ENCODE measurements at regions not wholly inside any gene's neighbourhood (a gene's known extent, or its start where the extent isn't known, plus 50 kb on each side); places are given as distances from the start of the nearest gene placed in this dataset.

DNA sequence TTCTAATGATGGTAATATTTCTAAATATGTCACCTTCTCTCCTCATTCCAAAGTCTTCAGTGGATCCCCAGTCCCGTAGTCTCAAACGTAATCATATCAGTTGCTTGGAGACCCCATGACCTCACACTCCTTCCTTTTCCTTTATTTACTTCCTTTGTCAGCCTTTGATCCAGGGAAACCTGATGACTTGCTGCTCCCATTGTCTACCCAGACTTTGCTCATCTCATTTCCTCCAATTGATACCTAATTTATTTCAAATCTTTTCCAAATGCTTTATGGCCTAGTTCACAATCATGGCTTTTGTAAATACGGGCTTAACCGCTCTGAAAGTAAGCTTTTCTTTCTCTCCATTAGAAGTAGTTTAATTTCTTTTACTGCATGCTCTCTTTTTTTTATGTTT is 402.4 kb upstream of the CYRIA start:
- Histone ChIP-seq H3K27me3 (ENCODE audit: control insufficient read depth, insufficient read depth, low read length) (no peaks in the 10 kb centered on the region), H3K9ac (no peak overlapping the region), H3K4me2 (ENCODE audit: low read length) (no peak overlapping the region), H3K4me1 (no peaks in the 10 kb centered on the region), H3K79me2 (no peaks in the 10 kb centered on the region), H3K9me3 (ENCODE audit: control insufficient read depth, low read length) (no peaks in the 10 kb centered on the region), H2AFZ (no peak overlapping the region), H3K27ac (no peak overlapping the region), H3K4me3 (ENCODE audit: low read depth, low read length) (no peak overlapping the region), H3K36me3 (ENCODE audit: control insufficient read depth, insufficient read depth, low read length) (no peaks in the 10 kb centered on the region)
- TF ChIP-seq, protein P1, sequence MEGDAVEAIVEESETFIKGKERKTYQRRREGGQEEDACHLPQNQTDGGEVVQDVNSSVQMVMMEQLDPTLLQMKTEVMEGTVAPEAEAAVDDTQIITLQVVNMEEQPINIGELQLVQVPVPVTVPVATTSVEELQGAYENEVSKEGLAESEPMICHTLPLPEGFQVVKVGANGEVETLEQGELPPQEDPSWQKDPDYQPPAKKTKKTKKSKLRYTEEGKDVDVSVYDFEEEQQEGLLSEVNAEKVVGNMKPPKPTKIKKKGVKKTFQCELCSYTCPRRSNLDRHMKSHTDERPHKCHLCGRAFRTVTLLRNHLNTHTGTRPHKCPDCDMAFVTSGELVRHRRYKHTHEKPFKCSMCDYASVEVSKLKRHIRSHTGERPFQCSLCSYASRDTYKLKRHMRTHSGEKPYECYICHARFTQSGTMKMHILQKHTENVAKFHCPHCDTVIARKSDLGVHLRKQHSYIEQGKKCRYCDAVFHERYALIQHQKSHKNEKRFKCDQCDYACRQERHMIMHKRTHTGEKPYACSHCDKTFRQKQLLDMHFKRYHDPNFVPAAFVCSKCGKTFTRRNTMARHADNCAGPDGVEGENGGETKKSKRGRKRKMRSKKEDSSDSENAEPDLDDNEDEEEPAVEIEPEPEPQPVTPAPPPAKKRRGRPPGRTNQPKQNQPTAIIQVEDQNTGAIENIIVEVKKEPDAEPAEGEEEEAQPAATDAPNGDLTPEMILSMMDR (IDR thresholded peaks at IDR 0.05): no peak

DNA sequence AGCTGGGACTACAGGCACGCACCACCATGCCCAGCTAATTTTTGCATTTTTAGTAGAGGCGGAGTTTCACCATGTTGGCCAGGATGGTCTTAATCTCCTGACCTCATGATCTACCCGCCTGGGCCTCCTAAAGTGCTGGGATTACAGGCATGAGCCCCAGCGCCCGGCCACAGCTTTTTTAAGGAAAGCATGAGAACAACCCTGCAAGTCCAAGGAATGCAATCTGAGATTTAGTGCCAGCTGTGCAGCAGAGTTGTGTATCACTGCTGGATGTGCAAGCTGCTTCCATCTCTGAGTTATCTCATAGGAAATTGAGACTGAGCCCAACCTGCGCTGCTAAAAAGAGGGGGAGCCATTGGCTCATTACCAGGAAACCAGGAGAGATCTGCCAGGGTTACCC is 399.9 kb upstream of the CYRIA start:
- Histone ChIP-seq H3K9ac (no peak overlapping the region), H3K4me3 (ENCODE audit: low read depth, low read length) (no peak overlapping the region), H3K79me2 (no peaks in the 10 kb centered on the region), H3K4me2 (ENCODE audit: low read length) (no peak overlapping the region), H3K27ac (no peak overlapping the region), H3K4me1 (no peaks in the 10 kb centered on the region), H3K9me3 (ENCODE audit: control insufficient read depth, low read length) (no peaks in the 10 kb centered on the region), H2AFZ (no peak overlapping the region), H3K36me3 (ENCODE audit: control insufficient read depth, insufficient read depth, low read length) (no peaks in the 10 kb centered on the region), H3K27me3 (ENCODE audit: control insufficient read depth, insufficient read depth, low read length) (no peaks in the 10 kb centered on the region)
- TF ChIP-seq, protein P1 (IDR thresholded peaks at IDR 0.05): no peak

DNA sequence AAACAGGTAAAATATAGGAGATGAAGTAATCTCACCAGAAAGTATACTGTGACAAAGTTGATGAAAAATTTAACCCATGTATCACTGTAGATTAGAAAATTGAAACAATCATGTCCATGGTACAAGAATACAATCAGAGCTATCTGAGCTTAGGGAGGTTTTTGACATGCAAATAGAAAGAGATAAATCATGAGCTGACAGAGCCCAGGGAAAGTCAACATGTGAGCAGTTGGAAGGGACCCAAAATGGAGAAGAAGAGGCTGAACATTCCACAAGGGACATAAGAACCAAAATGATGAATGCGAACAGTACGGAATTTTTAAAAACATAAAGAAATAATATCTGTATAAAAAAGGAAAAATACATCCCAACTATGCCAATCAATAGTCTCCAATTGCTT is 395.4 kb upstream of the CYRIA start:
- Histone ChIP-seq H3K9me3 (ENCODE audit: control insufficient read depth, low read length) (no peaks in the 10 kb centered on the region), H3K36me3 (ENCODE audit: control insufficient read depth, insufficient read depth, low read length) (no peaks in the 10 kb centered on the region), H3K27ac (no peak overlapping the region), H3K79me2 (no peaks in the 10 kb centered on the region), H2AFZ (no peak overlapping the region), H3K4me3 (ENCODE audit: low read depth, low read length) (no peak overlapping the region), H3K4me1 (no peaks in the 10 kb centered on the region), H3K4me2 (ENCODE audit: low read length) (no peak overlapping the region), H3K27me3 (ENCODE audit: control insufficient read depth, insufficient read depth, low read length) (no peaks in the 10 kb centered on the region), H3K9ac (no peak overlapping the region)
- TF ChIP-seq, protein P1 (IDR thresholded peaks at IDR 0.05): no peak

DNA sequence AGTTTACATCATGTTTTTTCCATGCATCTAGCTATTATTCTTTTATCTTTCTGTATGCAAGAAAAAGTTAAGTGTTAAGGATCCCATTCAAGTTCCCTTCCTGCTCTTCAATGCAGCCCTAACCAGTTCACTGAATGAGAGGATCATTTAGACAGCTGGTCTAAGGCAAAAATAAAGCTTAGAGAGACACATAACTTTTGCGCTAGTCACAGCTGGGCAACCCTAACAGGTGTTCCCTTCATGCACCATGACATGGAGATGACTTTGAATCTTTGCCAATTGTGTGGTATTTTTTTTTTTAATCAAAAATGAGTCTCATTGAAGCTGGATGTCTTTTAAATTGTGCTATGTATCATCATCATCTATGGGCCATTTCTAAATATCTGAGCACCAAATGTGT is 393.8 kb upstream of the CYRIA start:
- no peaks in the 10 kb centered on the region for H3K36me3 ChIP-seq (ENCODE audit: control insufficient read depth, insufficient read depth, low read length)
- H3K4me1 ChIP-seq: no peaks in the 10 kb centered on the region
- H3K79me2 ChIP-seq: no peaks in the 10 kb centered on the region
- no peak overlapping the region for H3K9ac ChIP-seq
- TF ChIP-seq, protein P1 (IDR thresholded peaks at IDR 0.05): no peak
- no peak overlapping the region for H3K4me2 ChIP-seq (ENCODE audit: low read length)
- H3K4me3 ChIP-seq (ENCODE audit: low read depth, low read length): no peak overlapping the region
- no peaks in the 10 kb centered on the region for H3K27me3 ChIP-seq (ENCODE audit: control insufficient read depth, insufficient read depth, low read length)
- no peaks in the 10 kb centered on the region for H3K9me3 ChIP-seq (ENCODE audit: control insufficient read depth, low read length)
- H3K27ac ChIP-seq: no peak overlapping the region
- H2AFZ ChIP-seq: no peak overlapping the region

DNA sequence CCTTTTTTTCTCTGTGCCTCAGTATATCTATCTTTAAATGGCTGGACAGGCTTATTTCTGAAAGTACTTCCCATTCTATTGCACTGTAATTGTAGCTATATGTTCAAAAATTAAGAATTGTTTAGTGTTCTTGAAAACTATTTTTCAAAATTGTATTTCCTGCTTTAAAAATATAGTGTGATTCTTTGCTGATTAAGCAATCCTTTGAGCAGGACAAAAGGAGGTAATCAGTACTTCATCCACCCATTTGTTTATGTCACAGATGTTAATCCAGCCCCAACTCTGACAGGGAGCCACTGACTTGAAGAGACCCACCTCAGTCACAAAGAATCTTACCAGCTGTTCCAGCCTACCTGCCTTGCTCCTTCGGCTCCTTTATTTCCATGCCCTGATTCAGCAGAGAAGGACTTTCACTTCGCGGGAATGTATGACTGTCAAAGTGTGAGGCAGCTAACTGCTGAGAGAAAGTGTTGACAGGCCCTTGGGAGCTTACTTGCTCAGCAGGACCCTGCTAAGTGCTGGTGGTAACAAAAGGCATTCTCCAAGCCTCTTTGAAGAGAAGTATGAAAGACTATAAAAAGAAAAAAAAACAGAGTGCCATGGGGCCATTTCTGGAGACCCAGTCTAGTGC is 393.3 kb upstream of the CYRIA start:
- H3K9ac ChIP-seq: no peak overlapping the region
- H3K4me3 ChIP-seq (ENCODE audit: low read depth, low read length): no peak overlapping the region
- no peaks in the 10 kb centered on the region for H3K79me2 ChIP-seq
- H3K4me2 ChIP-seq (ENCODE audit: low read length): no peak overlapping the region
- H3K27ac ChIP-seq: no peak overlapping the region
- TF ChIP-seq, protein P1 (IDR thresholded peaks at IDR 0.05): no peak
- H3K36me3 ChIP-seq (ENCODE audit: control insufficient read depth, insufficient read depth, low read length): no peaks in the 10 kb centered on the region
- H2AFZ ChIP-seq: no peak overlapping the region
- H3K4me1 ChIP-seq: no peaks in the 10 kb centered on the region
- H3K27me3 ChIP-seq (ENCODE audit: control insufficient read depth, insufficient read depth, low read length): no peaks in the 10 kb centered on the region
- H3K9me3 ChIP-seq (ENCODE audit: control insufficient read depth, low read length): no peaks in the 10 kb centered on the region

Data from parathyroid adenoma (tissue), 2 donors.